ENCODE measurements at regions not wholly inside any gene's neighbourhood (a gene's known extent, or its start where the extent isn't known, plus 50 kb on each side); places are given as distances from the start of the nearest gene placed in this dataset.

DNA sequence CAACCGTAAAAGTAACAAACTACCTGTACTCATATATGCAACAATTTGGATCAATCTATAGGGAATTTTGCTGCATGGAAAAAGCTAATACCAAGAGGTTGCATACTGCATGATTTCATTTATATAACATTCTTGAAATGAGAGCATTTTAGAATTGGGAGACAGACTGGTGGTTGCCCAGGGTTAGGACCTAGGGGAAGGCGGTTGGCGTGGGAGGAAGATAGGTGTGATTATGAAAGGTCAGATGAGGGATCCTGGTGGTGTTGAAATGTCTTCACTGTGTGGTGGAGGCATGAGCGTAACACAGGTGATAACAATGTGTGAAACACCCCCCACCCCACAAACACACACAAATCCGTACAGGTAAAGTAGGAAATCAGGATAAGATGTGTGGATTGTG is 176.6 kb upstream of the ZBED5 start:
- H3K4me3 ChIP-seq (ENCODE audit: low read depth, low read length): no peak overlapping the region
- TF ChIP-seq, protein P1, sequence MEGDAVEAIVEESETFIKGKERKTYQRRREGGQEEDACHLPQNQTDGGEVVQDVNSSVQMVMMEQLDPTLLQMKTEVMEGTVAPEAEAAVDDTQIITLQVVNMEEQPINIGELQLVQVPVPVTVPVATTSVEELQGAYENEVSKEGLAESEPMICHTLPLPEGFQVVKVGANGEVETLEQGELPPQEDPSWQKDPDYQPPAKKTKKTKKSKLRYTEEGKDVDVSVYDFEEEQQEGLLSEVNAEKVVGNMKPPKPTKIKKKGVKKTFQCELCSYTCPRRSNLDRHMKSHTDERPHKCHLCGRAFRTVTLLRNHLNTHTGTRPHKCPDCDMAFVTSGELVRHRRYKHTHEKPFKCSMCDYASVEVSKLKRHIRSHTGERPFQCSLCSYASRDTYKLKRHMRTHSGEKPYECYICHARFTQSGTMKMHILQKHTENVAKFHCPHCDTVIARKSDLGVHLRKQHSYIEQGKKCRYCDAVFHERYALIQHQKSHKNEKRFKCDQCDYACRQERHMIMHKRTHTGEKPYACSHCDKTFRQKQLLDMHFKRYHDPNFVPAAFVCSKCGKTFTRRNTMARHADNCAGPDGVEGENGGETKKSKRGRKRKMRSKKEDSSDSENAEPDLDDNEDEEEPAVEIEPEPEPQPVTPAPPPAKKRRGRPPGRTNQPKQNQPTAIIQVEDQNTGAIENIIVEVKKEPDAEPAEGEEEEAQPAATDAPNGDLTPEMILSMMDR (IDR thresholded peaks at IDR 0.05; ENCODE audit: borderline replicate concordance, insufficient read depth, low read depth, low read length): no peak

DNA sequence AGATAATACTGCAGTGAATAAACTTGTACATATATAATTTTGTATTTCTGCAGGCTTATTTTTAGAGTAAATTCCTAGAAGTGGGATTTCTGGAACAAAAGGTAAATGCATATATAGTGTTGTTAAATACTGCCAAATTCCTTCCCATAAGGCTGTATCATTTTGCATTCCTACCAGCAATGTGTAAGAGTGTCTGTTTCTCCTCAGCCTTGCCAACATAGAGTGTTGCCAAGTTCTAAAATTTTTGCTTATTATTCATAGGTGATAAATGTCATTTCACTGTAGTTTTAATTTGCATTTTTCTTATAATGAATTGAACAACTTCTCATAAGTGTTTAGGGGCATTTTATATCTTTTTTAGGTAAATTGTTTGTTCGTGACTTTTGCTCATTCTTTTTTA is 174.2 kb upstream of the ZBED5 start:
- H3K4me3 ChIP-seq (ENCODE audit: low read depth, low read length): no peak overlapping the region
- TF ChIP-seq, protein P1 (IDR thresholded peaks at IDR 0.05; ENCODE audit: borderline replicate concordance, insufficient read depth, low read depth, low read length): no peak

DNA sequence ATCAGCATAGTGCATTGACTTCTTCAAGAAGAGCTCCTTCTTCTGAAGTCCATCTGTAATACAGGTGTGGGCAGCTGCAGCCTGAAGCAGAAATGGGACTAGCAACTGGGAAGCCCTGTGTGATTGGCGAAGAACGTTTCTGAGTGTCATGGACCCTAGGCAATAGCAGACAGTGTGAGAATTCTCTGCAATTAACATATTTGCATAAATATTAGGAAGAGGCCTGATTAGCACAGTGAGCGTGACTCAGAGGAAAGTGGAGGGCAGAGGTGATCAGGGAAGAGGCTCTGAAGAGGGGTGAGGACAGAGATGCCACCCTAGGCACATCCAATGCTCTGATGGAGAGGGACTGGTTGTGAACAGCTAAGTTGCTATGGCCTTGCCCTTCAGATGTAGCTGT is 171.2 kb upstream of the ZBED5 start:
- no peak overlapping the region for H3K4me3 ChIP-seq (ENCODE audit: low read depth, low read length)
- TF ChIP-seq, protein P1 (IDR thresholded peaks at IDR 0.05; ENCODE audit: borderline replicate concordance, insufficient read depth, low read depth, low read length): no peak

DNA sequence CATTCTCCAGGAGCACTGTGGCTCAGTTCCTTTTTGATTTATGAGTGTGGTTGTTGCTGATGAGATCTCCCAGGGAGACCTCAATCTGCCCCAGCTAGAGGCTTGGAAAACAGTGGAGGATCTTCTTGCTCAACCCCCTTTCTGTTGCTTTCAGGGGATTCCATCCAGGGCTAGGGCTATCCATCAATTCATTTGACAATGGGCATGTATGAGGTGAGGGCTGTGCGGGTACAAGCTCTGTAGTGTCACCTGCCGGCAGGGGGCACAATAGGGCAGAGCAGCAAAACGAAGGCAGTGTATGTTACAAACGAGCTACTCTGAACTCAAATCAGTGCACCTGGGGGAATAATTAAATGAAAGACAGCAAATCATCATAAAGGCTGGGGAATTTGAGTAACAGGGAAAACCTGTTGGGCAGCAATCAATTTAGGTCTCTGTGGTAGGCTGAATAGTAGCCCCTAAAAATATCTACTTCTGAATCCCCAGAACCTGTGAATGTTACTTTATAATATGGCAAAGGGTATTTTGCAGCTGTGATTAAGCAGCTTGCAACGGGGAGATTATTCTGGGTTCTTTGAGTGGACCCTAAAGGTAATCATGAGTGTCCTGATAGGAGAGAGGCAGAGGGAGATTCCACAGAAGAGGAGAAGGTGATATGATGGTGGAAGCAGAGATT is 170.3 kb upstream of the ZBED5 start:
- TF ChIP-seq, protein P1 (IDR thresholded peaks at IDR 0.05; ENCODE audit: borderline replicate concordance, insufficient read depth, low read depth, low read length): peak; percentile 83
- H3K4me3 ChIP-seq (ENCODE audit: low read depth, low read length): no peak overlapping the region

DNA sequence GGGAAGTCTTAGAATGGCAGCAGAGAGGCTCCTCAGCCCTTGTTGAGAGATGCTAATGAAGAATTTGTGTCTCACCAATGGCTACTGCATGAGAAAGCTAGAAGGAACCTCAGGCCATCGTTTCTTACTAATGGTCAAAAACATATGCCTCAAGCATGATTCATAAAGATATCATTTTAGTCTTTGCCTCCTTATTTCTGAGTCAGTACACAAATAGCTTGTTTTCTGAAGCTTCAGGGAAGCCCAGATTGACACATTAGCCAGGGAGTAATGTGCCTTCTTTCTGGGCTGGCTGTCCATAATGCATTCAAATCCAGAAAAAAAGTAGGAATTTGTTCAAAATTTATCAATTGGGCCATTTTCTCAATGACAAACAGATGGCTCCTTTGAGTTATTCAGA is 169.4 kb upstream of the ZBED5 start:
- no peak overlapping the region for H3K4me3 ChIP-seq (ENCODE audit: low read depth, low read length)
- TF ChIP-seq, protein P1 (IDR thresholded peaks at IDR 0.05; ENCODE audit: borderline replicate concordance, insufficient read depth, low read depth, low read length): no peak

DNA sequence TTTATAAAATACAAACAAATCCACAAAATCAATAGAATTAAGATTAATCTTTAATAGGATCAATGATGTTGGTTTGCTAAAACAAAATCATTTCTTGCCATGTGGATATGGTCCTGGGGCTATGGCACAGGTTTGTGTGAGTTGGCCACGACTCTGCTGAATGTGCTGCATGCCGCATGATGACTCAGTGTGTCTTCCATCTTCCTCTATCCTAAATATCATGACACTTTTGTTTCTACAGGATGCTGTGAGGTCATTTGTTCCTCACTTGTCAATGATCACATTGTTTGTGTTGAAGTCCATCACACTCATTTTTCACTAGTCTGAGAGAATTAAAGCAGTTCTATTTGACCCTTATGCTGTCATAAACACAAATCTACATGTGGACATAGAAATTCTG is 167.2 kb upstream of the ZBED5 start:
- H3K4me3 ChIP-seq (ENCODE audit: low read depth, low read length): no peak overlapping the region
- TF ChIP-seq, protein P1 (IDR thresholded peaks at IDR 0.05; ENCODE audit: borderline replicate concordance, insufficient read depth, low read depth, low read length): no peak

DNA sequence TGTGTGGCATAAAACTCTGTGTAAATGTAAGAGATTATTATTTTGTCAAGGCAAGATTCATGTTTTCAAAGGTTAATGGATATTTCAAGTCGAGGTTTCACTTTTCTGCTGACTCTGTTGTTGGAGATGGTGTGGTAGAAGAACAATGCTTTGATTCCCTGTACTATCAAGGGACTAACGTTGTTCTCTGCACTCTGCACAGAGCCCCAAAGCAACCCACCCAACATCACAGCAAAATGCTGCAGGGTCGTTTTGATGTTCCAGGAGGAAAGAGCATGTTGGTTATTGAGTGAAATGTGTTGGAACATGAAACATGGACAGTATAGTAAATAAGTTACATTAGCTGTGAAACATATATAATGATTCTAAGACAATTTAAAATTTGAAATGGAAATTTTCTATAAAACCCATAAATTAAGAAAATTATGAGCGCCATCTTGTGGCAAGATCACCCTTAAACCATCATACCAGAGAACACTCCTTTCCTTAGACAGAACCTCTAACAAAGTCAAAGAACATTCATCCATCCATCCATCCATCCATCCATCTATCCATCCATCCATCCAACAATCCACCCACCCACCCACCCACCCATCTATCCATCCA is 164.4 kb upstream of the ZBED5 start:
- TF ChIP-seq, protein P1 (IDR thresholded peaks at IDR 0.05; ENCODE audit: borderline replicate concordance, insufficient read depth, low read depth, low read length): peak; percentile 5; the same call in 1 of the 2 replicates
- H3K4me3 ChIP-seq (ENCODE audit: low read depth, low read length): no peak overlapping the region

All from GM12875 (cell line).